PFSK-1 (cell line): ENCODE measurements at regions not wholly inside any gene's neighbourhood (a gene's known extent, or its start where the extent isn't known, plus 50 kb on each side); places are given as distances from the start of the nearest gene placed in this dataset.

ENCODE experiments used
- FOXP2 ChIP-seq: optimal IDR thresholded peaks from 2 replicates; pipeline ENCODE3; 2011; ENCODE audit warnings: borderline replicate concordance, control low read depth, inconsistent platforms; ENCODE audit not compliant: insufficient read depth; ENCODE audit errors: extremely low read length, extremely low read depth
- POLR2AphosphoS5 ChIP-seq: IDR thresholded peaks from 2 replicates; pipeline ENCODE4 v1.6.1; 2012; ENCODE audit warnings: low read depth, mild to moderate bottlenecking, control low read depth, low read length, moderate library complexity
- REST ChIP-seq, 2 experiments: IDR thresholded peaks; 2 replicates each; pipeline versions ENCODE4 v1.6.1 to v1.8.0; 2011 to 2012; ENCODE audit warnings: low read depth in 2 of 2, low read length in 2 of 2, control low read depth in 1 of 2, inconsistent platforms in 1 of 2, mild to moderate bottlenecking in 1 of 2, moderate library complexity in 1 of 2; ENCODE audit not compliant: insufficient read depth in 1 of 2
- SIN3A ChIP-seq: IDR thresholded peaks from 2 replicates; pipeline ENCODE4 v1.6.1; 2012; ENCODE audit warnings: mild to moderate bottlenecking, low read length, moderate library complexity, borderline replicate concordance; ENCODE audit not compliant: insufficient read depth
- TAF1 ChIP-seq: IDR thresholded peaks from 2 replicates; pipeline ENCODE4 v1.6.1; 2012; ENCODE audit warnings: low read length, control low read depth, borderline replicate concordance; ENCODE audit not compliant: insufficient read depth

- TF ChIP-seq FOXP2 (no peak), TAF1 (no peak), POLR2AphosphoS5 (no peak), REST (IDR thresholded peaks at IDR 0.05; ENCODE audit: insufficient read depth in 1 of 2, low read depth in 2 of 2, low read length in 2 of 2) (no peak), SIN3A (no peak)
Observed at GRCh38 chr7:136652635-136653370, 215.6 kb upstream of the CHRM2 start.
